Suppressor macrophage treated with lipopolysaccharide for 1 hour (primary cell): ENCODE measurements at regions not wholly inside any gene's neighbourhood (a gene's known extent, or its start where the extent isn't known, plus 50 kb on each side); places are given as distances from the start of the nearest gene placed in this dataset.
"Not testable (repeated sequence)": the region's sequence is repeated elsewhere in the genome, so short reads cannot be mapped to it uniquely, and the experiment has no call there.

ENCODE experiments used
- DNase-seq, 3 donors: peaks; one replicate each; pipeline ENCODE4 v3.0.0-alpha.2; 2020 to 2022

DNA sequence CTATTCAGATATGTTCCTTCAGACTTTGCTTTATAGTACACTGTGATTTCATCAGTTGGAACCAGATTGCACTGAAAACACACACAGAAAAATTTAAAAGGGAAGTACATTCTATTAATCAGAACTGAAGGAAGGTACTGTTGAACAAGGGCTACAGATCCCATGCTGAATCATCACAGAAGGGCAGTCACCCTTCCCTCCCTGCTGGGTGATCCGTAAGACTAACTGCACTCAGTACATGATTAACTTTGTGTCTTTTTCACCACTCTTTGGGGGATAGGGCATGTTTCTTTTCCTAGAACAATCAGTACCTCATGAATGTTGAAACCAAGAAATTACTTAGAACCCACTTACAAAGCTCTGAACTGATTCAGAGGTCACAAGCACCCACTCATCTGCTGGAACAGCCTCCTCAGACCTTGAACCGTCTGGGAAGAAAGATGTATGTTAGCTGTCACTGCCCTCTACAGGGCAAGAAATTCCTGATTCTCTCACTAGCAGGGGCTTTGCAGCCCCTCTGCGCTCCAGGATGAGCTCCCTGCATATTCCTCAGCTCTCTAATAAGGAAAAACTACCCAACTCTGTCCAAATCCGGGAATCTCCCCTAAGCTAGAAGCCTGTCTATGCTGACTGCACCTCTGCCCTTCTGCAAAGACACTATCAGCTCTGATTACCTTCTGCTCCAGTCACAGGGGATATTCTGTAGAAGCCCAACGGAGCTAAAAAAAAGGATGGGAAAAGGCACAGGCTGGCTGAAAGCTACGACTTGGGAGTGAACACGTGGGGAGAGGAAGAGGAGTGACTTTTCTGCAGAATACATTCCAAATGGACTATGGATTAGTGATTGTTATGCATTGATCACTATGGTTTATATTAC, 51.0 kb downstream of the IARS1 start:
- DNase-seq, result peak; percentile 23 to 44 (median 39)

DNA sequence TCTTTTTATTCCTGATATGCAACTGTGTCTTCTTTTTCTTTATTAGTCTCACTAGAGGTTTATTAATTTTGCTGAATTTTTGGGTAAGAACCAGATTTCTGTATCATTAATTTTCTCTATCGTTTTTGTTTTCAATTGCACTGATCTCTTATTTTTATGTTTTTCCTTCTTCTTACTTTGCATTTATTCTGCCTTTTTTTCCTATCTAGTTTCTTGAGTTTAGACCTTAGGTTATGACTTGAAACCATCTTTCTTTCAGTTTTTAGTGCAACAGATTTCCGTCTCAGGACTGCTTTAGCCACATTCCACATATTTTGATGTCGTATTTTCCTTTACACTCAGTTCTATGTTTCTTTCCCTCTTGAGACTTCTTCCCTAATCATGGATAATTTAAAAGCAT, 56.6 kb downstream of the IARS1 start:
- DNase-seq, result no peak

DNA sequence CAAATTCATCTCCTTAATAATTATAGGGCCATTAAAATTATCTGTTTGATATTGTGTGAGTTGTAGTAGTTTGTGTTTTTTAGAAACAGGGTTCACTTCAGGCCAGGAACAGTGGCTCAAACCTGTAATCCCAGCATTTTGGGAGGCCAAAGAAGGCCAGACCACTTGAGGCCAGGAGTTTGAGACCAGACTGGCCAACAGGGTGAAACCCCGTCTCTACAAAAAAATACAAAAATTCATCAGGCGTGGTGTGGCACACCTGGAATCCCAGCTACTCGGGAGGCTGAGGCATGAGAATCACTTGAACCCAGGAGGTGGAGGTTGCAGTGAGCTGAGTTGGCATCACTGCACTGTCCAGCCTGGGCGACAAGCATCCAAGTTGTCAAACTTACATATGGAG, 57.0 kb downstream of the IARS1 start:
- no peak for DNase-seq

DNA sequence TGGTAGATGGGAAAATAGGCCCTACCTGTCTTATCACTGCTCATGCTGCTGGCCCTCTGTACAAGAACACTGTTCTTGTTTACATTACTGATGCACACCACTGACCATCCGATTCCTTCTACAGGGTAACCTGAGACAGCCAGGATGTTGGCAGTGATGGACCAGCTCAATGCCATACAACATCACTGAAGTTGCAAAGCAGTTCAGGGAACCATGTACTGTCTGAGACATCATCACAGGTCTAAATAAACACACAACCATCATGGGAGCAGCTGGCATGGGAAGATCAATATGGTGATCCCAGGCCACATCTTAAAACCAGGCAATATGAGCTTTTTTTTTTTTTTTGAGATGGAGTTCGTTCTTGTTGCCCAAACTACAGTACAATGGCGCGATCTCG, 59.0 kb downstream of the IARS1 start:
- no peak for DNase-seq

DNA sequence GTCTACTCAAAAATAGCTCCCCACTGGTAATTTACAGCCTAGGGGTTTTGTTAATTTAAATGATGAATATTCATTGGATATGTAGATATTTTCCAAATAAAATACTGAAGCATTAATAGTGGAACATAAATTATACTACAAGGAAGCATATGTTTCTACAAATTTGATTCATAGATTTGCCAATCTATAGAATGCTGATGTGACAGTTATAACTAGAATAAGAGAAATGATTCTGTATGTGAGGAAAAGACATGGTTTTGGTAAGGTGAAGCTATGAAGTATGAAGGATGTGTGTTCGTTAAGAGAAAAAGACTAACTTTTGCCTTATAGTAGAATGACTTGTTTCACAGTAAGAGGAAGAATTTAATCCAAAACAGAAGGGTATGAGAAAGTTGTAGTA, 61.3 kb downstream of the IARS1 start:
- DNase-seq, result no peak

DNA sequence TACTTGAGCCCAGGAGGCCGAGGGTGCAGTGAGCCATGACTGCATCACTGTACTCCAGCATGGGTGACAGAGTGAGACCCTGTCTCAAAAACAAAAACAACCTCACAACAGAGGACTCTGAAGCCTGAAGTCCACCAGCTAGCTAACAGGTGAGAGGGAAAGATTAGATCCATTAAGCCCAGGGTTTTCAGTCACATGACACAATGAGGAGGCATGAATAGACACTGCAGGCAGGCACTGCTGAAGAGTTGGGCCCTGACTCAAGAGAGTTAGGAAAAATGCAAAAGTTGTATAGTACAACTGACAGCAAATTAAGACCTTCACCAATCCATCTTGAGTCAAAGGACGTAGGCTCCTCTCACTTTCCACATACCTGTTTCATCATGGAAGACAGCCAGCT, 64.9 kb downstream of the IARS1 start:
- no peak for DNase-seq

DNA sequence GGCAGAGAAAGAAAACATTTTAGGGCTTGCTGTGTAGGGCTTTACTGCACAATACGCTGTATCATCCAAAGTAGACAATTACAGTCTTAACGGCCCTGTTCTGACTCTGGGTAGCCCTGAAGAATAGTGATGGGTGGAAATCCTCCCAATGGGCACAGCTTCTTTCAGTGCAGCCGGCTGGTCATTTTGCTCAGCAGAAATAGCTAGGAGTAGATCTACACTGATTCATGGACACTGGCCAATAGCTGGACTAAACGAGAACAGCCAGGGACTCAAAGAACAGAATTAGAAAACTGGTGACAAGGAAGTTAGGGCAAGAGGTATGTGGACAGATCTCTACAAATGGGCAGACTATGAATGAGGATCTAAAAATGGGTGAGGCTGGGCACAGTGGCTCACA, 69.3 kb downstream of the IARS1 start:
- no peak for DNase-seq

DNA sequence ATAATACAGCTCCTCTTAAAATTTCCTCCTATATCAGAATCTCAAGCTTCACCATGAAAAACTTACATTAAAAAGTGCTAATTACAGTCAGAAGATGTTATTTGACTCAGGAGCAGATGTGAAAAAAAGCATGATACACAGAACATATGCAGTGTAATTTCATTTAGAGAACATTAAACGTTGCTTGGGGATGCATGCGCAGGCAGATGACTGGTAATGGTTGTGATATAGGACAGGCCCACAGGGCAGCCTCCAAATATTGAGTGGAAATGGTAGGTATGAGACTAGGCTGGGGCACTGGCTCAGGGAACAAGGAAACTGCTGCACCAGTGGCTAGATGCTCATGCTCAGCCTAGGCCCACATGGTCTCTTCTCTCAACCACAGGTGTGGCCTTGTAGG, 69.7 kb downstream of the IARS1 start:
- no peak for DNase-seq

DNA sequence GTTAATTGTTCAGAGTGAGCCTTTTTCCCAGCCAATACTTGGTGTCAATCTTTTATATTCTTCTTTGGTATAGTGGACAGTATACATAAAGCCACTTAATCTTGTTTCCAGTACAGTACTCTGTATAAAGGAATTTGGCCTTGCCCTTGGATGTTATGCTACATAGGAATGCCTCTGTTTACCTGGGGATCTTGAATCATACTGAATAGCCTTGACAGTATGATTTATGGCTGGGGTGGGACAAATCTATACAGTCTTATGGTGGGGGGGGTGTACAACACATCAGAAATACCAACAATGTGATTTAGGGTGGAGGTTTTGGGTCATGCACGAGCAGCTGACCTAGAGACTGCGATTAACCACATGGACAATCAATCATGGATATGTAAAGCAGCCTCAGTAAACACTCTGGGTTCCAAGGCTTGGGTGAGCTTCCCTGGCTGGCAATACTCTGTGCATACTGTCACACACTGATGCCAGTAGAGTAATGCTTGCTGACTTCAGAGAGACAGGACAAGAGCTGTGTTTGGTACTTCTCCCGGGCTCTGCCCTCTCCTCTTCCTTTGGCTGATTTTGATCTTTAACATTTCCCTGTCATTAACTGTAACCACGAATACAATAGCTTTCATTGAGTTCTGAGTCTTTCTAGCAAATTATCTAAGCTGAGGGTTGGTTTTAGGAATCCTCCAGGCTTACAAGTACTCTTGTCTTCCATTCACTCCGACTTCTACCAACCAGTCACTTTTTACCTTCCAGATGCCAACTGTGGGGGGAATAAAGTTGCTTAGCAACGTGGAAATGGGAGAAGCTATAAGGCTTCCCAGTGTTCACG, 84.6 kb downstream of the IARS1 start:
- no peak for DNase-seq

DNA sequence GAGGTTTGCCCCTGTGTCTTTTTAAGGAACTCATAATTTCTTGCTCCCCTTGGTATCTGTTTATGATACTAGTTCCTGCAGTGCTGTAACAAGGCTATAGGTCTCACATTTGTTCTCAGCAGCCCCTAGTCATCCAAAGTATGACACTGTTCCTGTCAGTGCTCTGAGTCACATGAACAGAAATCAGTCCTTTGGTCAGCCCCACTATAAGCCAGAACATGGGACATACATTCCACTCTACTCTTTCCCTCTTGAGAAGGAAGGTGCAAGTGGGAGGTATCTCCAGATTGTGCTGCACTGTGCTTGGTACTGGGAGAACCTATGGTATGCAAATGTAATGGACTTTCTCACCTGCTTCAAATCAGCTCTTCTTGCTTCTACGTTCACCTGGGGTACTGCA, 87.0 kb downstream of the IARS1 start:
- DNase-seq, result peak; percentile 32 to 55 (median 39)

DNA sequence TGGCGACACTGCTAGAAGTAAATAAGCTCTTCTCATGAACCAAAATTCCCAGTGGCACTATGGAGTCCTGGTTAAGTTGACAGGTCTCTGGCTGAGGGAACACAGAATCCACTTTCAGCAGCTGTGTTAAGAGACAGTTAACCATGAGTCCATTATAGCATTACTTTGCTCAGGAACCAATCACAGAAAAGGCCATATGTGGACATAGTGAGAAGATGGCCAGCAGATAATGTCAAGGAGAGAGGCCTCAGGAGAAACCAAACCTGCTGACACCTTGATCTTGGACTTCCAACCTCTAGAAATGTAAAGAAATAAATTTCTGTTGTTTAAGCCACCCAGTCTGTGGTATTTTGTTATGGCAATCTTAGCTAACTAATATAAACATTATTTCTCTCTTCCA, 88.7 kb upstream of the SPTLC1 start:
- not testable (repeated sequence) for DNase-seq

DNA sequence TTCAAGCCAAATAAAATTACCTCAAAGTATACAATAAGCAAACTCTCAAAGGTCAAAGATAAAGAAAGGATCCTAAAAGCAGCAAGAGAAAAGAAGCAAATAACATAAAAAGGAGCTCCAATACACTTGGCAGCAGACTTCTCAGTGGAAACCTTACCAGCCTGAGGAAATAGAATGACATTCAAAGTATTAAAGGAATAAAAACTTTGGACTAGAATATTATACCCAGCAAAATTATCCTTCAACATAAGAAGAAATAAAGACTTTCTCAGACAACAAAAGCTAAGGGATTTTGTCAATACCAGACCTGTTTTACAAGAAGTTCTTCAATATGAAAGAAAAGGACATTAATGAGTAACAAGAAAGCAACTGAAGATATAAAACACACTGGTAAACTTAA, 83.0 kb upstream of the SPTLC1 start:
- DNase-seq, result not testable (repeated sequence)

DNA sequence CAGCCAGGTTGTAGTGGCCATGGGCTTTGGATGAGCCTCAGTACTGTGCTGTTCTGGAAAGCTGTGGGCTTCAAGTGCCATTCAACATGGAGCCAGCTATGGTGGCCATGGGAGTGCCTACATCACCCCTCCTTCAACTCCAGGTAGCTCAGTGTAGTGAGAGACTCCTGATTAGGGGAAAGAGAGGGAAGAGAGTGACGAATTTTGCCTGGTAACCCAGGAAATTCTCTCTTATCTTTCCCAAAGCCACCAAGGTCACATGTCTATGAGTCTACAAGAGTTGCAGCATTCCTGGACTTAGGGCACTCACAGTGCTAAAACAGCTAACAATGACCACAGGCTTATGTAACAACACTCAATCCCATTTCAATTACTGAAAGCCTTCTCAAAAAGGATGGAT, 81.7 kb upstream of the SPTLC1 start:
- DNase-seq, result peak; percentile 39 to 51 (median 47)

DNA sequence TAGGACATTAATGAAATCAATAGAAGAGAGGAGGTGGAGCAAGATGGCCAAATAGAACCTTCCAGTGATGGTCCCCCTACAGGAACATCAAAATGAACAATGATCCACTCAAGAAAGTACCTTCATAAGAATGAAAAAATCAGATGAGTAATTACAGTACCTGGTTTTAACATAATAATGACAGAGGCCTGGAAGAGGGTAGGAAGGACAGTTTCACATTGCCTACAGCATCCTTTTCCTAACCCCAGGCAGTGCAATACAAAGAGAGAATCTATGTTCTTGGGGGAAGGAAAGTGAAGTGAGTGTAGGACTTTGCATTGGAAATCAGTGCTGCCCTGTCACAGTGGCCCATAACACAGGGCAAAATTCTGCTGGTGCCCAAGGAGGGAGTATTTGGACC, 81.2 kb upstream of the SPTLC1 start:
- DNase-seq, result no peak

DNA sequence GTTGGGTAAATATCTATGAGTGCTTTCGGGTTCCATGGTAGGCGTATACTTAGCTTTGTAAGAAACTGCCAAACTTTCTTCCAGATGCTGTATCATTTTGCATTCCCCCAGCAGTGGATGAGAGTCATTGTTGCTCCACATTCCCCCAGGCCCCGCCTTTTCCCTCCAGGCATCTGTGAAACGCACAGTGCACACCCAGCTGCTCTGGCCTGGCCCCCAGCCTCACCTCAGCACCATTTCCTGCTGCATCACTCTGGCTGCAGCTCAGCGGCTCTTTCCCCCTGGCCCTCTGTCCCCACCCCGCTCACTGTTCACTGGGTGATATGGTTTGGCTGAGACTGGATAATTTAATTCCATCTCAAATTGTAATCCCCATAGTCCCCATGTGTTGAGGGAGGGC, 76.6 kb upstream of the SPTLC1 start:
- DNase-seq, result no peak

DNA sequence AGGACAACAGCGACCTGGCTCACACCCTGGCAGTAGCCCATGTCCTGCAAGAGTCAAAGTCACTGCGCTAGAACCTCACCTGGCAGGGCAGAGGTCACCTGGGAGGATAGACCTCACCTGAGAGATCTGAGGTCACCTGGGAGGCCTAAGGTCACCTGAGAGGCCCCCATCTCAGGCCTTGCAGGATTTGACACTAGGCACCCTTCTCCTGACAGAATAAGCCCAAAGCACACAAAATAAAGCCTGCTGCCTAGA, 75.2 kb upstream of the SPTLC1 start:
- DNase-seq, result no peak

DNA sequence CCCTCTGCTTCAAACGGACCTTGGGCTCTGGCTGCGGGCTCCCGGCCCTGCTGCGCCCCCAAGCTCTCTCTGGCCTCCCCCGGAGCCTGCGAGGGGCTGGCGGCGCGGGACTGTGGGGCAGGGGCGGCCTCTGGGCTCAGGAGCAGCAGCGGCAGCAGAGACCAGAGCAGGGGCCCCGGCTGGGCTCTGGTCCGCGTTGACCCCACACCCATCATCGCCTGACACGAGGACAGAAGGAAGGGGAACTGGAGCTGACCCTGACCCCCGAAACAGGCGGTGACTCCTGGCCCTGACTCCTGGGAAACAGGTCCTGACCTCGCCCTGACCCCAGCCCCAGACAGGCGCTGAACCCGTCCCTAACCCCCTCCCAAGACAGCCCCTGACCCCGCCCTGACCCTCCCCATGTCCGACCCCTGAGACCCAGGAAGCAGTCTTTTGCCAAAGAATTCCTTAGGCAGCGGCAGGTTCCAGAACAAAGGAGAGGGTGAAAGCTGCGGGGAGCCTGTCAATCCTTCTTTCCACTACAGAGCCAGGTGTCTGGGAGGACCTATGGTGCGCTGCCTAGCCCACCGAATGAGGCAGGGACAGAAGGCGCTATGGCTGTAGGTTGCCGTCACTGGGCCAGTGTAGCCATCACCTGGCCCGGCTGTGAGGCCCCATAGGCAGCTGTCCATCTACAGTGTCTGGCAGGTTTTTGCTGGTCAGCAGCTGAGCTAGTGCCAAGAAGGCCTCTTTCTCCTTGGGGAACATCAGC, 74.7 kb upstream of the SPTLC1 start:
- DNase-seq, result no peak

DNA sequence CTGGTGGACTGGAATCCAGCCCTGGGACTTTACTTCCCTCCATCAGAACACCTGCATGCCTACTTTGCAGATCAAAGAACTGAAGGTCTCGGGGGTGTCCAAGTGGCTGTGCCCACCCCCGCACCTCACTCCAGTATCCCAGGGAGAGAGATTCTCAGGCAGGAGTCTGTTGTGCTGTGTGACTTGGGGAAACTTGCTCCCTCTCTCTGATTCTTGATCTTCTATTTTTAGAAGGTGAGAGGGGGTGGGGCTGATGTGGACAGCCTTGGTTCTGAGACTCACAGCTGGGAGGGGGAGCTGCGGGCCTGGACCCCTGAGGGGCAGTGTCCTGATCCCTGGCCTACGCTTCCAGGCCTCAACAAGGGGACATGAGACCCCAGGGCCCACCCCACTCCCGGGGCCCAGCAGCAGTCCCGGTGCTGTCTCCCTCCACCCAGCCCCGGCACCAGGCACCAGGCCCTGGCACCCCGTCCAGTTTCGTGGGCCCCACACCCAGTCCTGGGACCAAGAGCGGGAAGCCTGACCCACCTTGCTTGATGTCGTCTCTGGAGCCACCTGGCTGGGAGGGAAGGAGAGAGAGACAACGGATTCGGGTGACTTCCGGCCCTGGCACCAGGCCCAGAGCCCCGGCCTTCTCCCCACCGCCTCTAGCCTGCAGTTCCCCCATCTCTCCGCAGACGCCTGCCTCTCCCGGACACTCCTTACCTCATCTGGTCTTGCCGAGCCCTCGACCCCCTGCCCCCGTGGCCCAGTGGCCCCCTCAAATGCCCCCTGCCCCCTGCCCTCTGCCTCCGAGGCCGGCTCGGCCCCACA, 74.0 kb upstream of the SPTLC1 start:
- DNase-seq, result no peak

DNA sequence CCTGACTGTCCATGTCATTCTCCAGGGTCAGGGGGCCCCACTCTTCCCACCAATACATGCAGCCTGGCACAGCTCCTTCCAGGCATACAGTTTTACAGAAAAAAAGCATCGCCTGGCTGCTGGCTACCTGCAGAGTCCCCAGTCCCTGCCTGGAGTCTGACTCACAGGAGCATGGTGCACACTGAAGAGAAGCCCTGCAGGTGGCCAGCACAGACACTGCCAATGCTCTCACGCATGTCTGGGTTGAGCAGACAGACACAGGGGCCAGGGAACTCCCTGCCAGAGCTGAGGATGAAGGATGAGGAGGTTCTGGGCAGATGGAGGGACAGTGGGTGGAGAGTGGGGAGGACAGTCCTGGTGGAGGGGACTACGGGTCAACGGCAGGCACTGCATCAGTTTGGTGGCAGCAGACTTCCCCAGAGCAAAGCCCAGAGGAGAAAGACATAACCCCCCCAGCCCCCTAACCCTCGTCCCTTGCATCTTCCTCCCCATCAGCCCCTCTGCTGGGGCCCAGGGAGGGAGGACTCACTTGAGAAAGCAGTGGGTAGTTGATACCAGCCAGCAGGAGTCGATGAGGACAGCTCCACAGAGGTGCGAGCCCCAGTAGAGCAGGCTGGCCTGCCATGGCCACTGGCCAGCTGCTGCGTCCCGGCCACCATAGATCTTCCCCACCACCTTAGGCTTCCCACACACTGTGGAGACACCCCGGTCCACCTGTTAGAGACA, 72.9 kb upstream of the SPTLC1 start:
- no peak for DNase-seq

DNA sequence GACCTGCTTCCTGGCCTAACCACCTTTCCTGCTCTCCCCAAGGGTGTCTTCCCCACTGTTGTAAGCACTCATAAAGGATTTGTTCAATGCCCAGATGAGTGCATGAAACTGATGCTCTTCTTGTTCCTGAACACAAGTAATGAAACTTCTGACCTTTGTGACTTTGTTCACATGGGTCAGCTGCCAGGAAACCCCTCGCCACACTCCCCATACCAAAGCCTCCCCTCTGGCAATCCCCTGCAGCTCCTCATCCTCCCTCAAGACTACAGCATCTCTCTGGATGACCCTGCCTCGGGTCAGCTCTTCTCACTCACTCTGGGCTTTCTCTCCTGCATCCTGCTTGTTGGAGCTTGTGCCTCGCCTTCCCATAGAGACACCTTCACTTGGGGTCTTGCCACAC, 72.2 kb upstream of the SPTLC1 start:
- DNase-seq, result no peak

DNA sequence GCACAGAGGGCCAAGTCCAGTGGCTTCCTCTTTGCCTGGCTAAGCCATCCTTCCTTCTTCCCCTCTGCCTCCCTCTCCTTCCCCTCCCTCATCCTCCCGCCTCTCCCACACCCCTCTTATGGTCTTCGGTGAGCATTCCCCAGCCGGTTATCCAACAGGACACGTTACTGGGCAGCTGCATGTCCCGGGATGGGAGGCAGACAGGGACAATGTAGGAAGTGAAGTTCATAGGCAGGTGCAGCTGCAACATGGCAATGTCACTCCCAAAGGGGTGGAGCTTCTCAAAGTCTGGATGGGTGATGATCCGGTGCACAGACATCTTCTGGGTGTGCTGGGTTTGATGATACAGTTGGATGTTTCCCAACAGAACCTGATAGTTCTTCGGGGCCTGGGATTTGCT, 71.4 kb upstream of the SPTLC1 start:
- DNase-seq, result no peak

DNA sequence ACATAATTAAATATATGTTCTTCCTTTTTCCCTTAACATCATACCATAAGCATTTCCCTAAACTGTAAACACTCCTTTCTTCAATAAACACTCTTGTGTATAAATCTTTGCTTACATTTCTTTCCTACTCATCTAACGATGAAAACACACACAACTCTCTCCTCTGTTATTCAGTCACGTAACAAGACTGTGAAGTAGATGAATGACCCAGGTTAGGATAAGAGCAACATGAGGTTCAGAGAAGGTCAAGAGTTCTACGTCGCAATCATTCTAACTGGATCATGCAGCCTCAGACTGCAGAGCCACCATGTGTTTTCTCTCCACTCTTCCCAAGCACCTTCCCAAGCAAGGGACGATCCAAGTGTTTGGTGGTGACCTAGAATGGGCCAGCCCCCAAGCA, 70.5 kb upstream of the SPTLC1 start:
- DNase-seq, result no peak
